ENCODE measurements at regions not wholly inside any gene's neighbourhood (a gene's known extent, or its start where the extent isn't known, plus 50 kb on each side); places are given as distances from the start of the nearest gene placed in this dataset.

- Histone ChIP-seq H4K20me1 (ENCODE audit: control insufficient read depth, insufficient read depth) (no peaks in the 10 kb centered on the region), H2AFZ (ENCODE audit: control insufficient read depth, low read depth, low read length) (no peak overlapping the region), H3K36me3 (ENCODE audit: control insufficient read depth in 2 of 2, insufficient read depth in 2 of 2, low read length in 1 of 2) (no peaks in the 10 kb centered on the region), H3K9me3 (replicated peaks; ENCODE audit: control insufficient read depth, insufficient read depth, low read length) (no peaks in the 10 kb centered on the region), H3K4me1 (ENCODE audit: control insufficient read depth, insufficient read depth, low read length) (no peaks in the 10 kb centered on the region), H3K27me3 (replicated peaks in 1 of 2; ENCODE audit: control insufficient read depth in 2 of 2, insufficient read depth in 2 of 2, low read length in 1 of 2) (no peaks in the 10 kb centered on the region), H3K79me2 (ENCODE audit: control insufficient read depth, insufficient read depth, low read length) (no peaks in the 10 kb centered on the region), H3K4me2 (ENCODE audit: control insufficient read depth, insufficient read depth) (no peak overlapping the region), H3K27ac (ENCODE audit: control insufficient read depth, insufficient read depth) (no peak overlapping the region), H3K9ac (ENCODE audit: control insufficient read depth, insufficient read depth, low read length) (no peak overlapping the region), H3K4me3 (no peak overlapping the region)
- intact Hi-C loops (cut with micrococcal nuclease; ENCODE audit: unreplicated experiment) = no loop called here
- CTCF ChIA-PET = no interaction called here
- SMC1A ChIA-PET (ENCODE audit: uncharacterized antibody, unreplicated experiment) = no interaction called here
- no peak for ATAC-seq
- no peak for DNase-seq (ENCODE audit: low read depth, low spot score)
- RAD21 ChIA-PET (ENCODE audit: unreplicated experiment) = no interaction called here
- 29% methylated on average over 3 of the region's 3 CpGs for WGBS (ENCODE audit: insufficient coverage, insufficient replicate concordance, low lambda C conversion rate, missing lambda C conversion rate)
- TF ChIP-seq POLR2AphosphoS5 (IDR thresholded peaks at IDR 0.05; ENCODE audit: low read length) (no peak), USF2 (IDR thresholded peaks at IDR 0.05; ENCODE audit: borderline replicate concordance, low read depth, low read length) (no peak), EZH2 (IDR thresholded peaks at IDR 0.05; ENCODE audit: borderline replicate concordance, control insufficient read depth, low read depth, low read length) (no peak), CBX5 (IDR thresholded peaks at IDR 0.05; ENCODE audit: low read depth) (no peak), RAD21 (IDR thresholded peaks at IDR 0.05; ENCODE audit: insufficient read depth, low read depth, low read length) (no peak), CTCF (IDR thresholded peaks at IDR 0.05 in 2 of 3, conservative IDR thresholded peaks at IDR 0.05 in 1 of 3; ENCODE audit: control insufficient read depth in 2 of 3, extremely low read depth in 1 of 3, insufficient read depth in 1 of 3, low read depth in 3 of 3, low read length in 3 of 3) (no peak), EED (IDR thresholded peaks at IDR 0.05; ENCODE audit: low read depth) (no peak), ZBED1 (IDR thresholded peaks at IDR 0.05; ENCODE audit: borderline replicate concordance) (no peak), SREBF2 (IDR thresholded peaks at IDR 0.05; ENCODE audit: low read length) (no peak), BHLHE40 (IDR thresholded peaks at IDR 0.05; ENCODE audit: borderline replicate concordance in 1 of 2, low read depth in 2 of 2, low read length in 1 of 2) (no peak), MEF2B (IDR thresholded peaks at IDR 0.05; ENCODE audit: partially characterized antibody, poor library complexity, severe bottlenecking) (no peak), EGR1 (IDR thresholded peaks at IDR 0.05; ENCODE audit: borderline replicate concordance in 1 of 2, low read depth in 2 of 2, low read length in 2 of 2) (no peak), MEF2A (IDR thresholded peaks at IDR 0.05; ENCODE audit: insufficient read depth, low read depth, low read length) (no peak)
- TF ChIP-seq, protein P1, sequence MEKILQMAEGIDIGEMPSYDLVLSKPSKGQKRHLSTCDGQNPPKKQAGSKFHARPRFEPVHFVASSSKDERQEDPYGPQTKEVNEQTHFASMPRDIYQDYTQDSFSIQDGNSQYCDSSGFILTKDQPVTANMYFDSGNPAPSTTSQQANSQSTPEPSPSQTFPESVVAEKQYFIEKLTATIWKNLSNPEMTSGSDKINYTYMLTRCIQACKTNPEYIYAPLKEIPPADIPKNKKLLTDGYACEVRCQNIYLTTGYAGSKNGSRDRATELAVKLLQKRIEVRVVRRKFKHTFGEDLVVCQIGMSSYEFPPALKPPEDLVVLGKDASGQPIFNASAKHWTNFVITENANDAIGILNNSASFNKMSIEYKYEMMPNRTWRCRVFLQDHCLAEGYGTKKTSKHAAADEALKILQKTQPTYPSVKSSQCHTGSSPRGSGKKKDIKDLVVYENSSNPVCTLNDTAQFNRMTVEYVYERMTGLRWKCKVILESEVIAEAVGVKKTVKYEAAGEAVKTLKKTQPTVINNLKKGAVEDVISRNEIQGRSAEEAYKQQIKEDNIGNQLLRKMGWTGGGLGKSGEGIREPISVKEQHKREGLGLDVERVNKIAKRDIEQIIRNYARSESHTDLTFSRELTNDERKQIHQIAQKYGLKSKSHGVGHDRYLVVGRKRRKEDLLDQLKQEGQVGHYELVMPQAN (conservative IDR thresholded peaks at IDR 0.05) = no peak
- TF ChIP-seq, protein P2, sequence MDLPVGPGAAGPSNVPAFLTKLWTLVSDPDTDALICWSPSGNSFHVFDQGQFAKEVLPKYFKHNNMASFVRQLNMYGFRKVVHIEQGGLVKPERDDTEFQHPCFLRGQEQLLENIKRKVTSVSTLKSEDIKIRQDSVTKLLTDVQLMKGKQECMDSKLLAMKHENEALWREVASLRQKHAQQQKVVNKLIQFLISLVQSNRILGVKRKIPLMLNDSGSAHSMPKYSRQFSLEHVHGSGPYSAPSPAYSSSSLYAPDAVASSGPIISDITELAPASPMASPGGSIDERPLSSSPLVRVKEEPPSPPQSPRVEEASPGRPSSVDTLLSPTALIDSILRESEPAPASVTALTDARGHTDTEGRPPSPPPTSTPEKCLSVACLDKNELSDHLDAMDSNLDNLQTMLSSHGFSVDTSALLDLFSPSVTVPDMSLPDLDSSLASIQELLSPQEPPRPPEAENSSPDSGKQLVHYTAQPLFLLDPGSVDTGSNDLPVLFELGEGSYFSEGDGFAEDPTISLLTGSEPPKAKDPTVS (IDR thresholded peaks at IDR 0.05; ENCODE audit: low read depth, low read length) = no peak
- no TSS peak for BruUV-seq (replicated peaks)
- FAIRE-seq = no peak
- POLR2A ChIA-PET = no interaction called here
- in situ Hi-C loops (cut with MboI) = no loop called here
Measured at GRCh38 chr18:37684590-37684989, 119.0 kb upstream of the CELF4 start.

All from GM12878 (cell line).